H1 (cell line): ENCODE measurements at regions not wholly inside any gene's neighbourhood (a gene's known extent, or its start where the extent isn't known, plus 50 kb on each side); places are given as distances from the start of the nearest gene placed in this dataset.

Experiments
- CHD2 ChIP-seq: IDR thresholded peaks from 2 replicates; pipeline ENCODE4 v1.6.1; 2012; ENCODE audit warnings: low read length, improper control_type of control experiment
- EP300 ChIP-seq, 2 experiments: IDR thresholded peaks; 1 replicate in 1 of 2; 2 replicates in 1 of 2; pipeline ENCODE4 v1.6.1; 2011 to 2012; ENCODE audit warnings: low read depth in 2 of 2, low read length in 2 of 2, mild to moderate bottlenecking in 2 of 2, borderline replicate concordance in 1 of 2, inconsistent platforms in 1 of 2, moderate library complexity in 1 of 2
- EZH2 ChIP-seq: fragments of 200-600 bp; sonication (generic); IDR thresholded peaks from 2 replicates; pipeline ENCODE4 v1.7.1; 2012; ENCODE audit warnings: low read depth, mild to moderate bottlenecking, moderate library complexity, low read length, inconsistent platforms; ENCODE audit not compliant: severe bottlenecking
- RAD21 ChIP-seq, 2 experiments: IDR thresholded peaks in 1 of 2; conservative IDR thresholded peaks in 1 of 2; 2 replicates each; pipeline ENCODE4 v1.6.1; 2011; ENCODE audit warnings: low read depth in 2 of 2, low read length in 2 of 2, improper control_type of control experiment in 1 of 2, inconsistent platforms in 1 of 2, mild to moderate bottlenecking in 1 of 2, moderate library complexity in 1 of 2
- TAF1 ChIP-seq: IDR thresholded peaks from 2 replicates; pipeline ENCODE4 v1.6.1; 2011; ENCODE audit warnings: mild to moderate bottlenecking, low read depth, low read length
- YY1 ChIP-seq: IDR thresholded peaks from 2 replicates; pipeline ENCODE4 v1.6.1; 2011; ENCODE audit warnings: low read depth, mild to moderate bottlenecking, low read length
- TF ChIP-seq, protein P1 (sequence below): IDR thresholded peaks from 2 replicates; pipeline ENCODE4 v1.6.1; 2012; ENCODE audit warnings: inconsistent platforms
- TF ChIP-seq, protein P2 (sequence below), 3 experiments: IDR thresholded peaks; 1 replicate in 2 of 3; 2 replicates in 1 of 3; pipeline versions ENCODE4 v1.5.1 to v1.6.1; 2011; ENCODE audit warnings: low read length in 3 of 3, mild to moderate bottlenecking in 3 of 3, inconsistent platforms in 2 of 3, low read depth in 1 of 3, moderate library complexity in 1 of 3; ENCODE audit not compliant: insufficient read depth in 1 of 3; ENCODE audit errors: control extremely low read depth in 1 of 3
- TF ChIP-seq, protein P3 (sequence below): IDR thresholded peaks from 2 replicates; pipeline ENCODE4 v1.6.1; 2011; ENCODE audit warnings: low read length, improper control_type of control experiment
- TF ChIP-seq, protein P4 (sequence below): IDR thresholded peaks from 2 replicates; pipeline ENCODE4 v1.6.1; 2012; ENCODE audit warnings: inconsistent platforms

DNA sequence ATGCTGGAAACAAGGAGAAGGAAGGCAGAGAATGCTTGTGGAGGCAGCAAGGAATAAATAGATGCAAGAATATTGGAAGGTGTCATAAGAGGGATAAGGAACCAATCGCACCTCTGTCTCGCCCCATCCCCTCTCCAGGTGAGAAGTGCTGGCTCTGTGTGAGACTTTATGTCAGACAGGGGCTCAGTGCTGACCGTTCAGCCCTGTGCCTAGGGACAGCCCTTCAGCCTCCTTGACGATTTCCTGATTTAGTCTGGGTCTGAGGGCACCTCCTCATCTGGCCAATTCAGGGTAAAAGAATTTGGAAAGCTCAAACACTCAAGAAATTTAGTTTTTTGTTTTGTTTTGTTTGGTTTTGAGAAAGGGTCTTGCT lies 54.9 kb downstream of the FAM241B start:
- TF ChIP-seq EZH2 (no peak), RAD21 (IDR thresholded peaks at IDR 0.05 in 1 of 2, conservative IDR thresholded peaks at IDR 0.05 in 1 of 2; ENCODE audit: low read depth in 2 of 2, low read length in 2 of 2) (no peak), CHD2 (no peak), EP300 (IDR thresholded peaks at IDR 0.05; ENCODE audit: borderline replicate concordance in 1 of 2, low read depth in 2 of 2, low read length in 2 of 2) (no peak), YY1 (no peak), TAF1 (no peak)
- TF ChIP-seq, protein P1, sequence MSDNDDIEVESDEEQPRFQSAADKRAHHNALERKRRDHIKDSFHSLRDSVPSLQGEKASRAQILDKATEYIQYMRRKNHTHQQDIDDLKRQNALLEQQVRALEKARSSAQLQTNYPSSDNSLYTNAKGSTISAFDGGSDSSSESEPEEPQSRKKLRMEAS, result no peak
- TF ChIP-seq, protein P2, sequence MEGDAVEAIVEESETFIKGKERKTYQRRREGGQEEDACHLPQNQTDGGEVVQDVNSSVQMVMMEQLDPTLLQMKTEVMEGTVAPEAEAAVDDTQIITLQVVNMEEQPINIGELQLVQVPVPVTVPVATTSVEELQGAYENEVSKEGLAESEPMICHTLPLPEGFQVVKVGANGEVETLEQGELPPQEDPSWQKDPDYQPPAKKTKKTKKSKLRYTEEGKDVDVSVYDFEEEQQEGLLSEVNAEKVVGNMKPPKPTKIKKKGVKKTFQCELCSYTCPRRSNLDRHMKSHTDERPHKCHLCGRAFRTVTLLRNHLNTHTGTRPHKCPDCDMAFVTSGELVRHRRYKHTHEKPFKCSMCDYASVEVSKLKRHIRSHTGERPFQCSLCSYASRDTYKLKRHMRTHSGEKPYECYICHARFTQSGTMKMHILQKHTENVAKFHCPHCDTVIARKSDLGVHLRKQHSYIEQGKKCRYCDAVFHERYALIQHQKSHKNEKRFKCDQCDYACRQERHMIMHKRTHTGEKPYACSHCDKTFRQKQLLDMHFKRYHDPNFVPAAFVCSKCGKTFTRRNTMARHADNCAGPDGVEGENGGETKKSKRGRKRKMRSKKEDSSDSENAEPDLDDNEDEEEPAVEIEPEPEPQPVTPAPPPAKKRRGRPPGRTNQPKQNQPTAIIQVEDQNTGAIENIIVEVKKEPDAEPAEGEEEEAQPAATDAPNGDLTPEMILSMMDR (IDR thresholded peaks at IDR 0.05; ENCODE audit: control extremely low read depth in 1 of 3, insufficient read depth in 1 of 3, low read depth in 1 of 3, low read length in 3 of 3), result no peak
- TF ChIP-seq, protein P3, sequence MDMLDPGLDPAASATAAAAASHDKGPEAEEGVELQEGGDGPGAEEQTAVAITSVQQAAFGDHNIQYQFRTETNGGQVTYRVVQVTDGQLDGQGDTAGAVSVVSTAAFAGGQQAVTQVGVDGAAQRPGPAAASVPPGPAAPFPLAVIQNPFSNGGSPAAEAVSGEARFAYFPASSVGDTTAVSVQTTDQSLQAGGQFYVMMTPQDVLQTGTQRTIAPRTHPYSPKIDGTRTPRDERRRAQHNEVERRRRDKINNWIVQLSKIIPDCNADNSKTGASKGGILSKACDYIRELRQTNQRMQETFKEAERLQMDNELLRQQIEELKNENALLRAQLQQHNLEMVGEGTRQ, result no peak
- TF ChIP-seq, protein P4, sequence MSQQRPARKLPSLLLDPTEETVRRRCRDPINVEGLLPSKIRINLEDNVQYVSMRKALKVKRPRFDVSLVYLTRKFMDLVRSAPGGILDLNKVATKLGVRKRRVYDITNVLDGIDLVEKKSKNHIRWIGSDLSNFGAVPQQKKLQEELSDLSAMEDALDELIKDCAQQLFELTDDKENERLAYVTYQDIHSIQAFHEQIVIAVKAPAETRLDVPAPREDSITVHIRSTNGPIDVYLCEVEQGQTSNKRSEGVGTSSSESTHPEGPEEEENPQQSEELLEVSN, result no peak
